Gastrocnemius medialis (tissue), 4 donors: ENCODE measurements at regions not wholly inside any gene's neighbourhood (a gene's known extent, or its start where the extent isn't known, plus 50 kb on each side); places are given as distances from the start of the nearest gene placed in this dataset.

Experiments
- CTCF ChIP-seq, 5 experiments: fragments of 450-650 bp in 3 of 5; fragments of 200-600 bp in 2 of 5; sonication (generic) in 2 of 5; IDR thresholded peaks in 4 of 5; conservative IDR thresholded peaks in 1 of 5; 1 replicate in 4 of 5; 2 replicates in 1 of 5; pipeline ENCODE4 v1.5.1; 2016 to 2019; ENCODE audit warnings: antibody characterized with exemption in 5 of 5, mild to moderate bottlenecking in 3 of 5, moderate library complexity in 3 of 5
- POLR2A ChIP-seq, 2 donors: fragments of 450-650 bp; IDR thresholded peaks; one replicate each; pipeline ENCODE4 v1.6.1; 2017; ENCODE audit warnings: antibody characterized with exemption in 2 of 2, mild to moderate bottlenecking in 2 of 2, moderate library complexity in 2 of 2

- no peak for TF ChIP-seq CTCF (IDR thresholded peaks at IDR 0.05 in 4 of 5, conservative IDR thresholded peaks at IDR 0.05 in 1 of 5)
- TF ChIP-seq POLR2A (IDR thresholded peaks at IDR 0.05), result no peak
Measured at GRCh38 chr6:62612471-62612870, 326.4 kb upstream of the KHDRBS2 start.
